Osteocyte (in vitro differentiated cells): ENCODE measurements at regions not wholly inside any gene's neighbourhood (a gene's known extent, or its start where the extent isn't known, plus 50 kb on each side); places are given as distances from the start of the nearest gene placed in this dataset.

ENCODE experiments used
- DNase-seq: peaks from one replicate; pipeline ENCODE4 v3.0.0; 2021; ENCODE audit warnings: mixed read lengths; ENCODE audit not compliant: unreplicated experiment; ENCODE audit errors: extremely low spot score
- H3K27ac Mint-ChIP-seq: one replicate; pipeline ENCODE4 v1.8.0; 2021; ENCODE audit warnings: mild to moderate bottlenecking, mixed read lengths; ENCODE audit not compliant: unreplicated experiment
- H3K27me3 Mint-ChIP-seq: one replicate; pipeline ENCODE4 v1.8.0; 2021; ENCODE audit warnings: mixed read lengths; ENCODE audit not compliant: unreplicated experiment
- H3K36me3 Mint-ChIP-seq: one replicate; pipeline ENCODE4 v1.8.0; 2021; ENCODE audit warnings: mixed read lengths; ENCODE audit not compliant: unreplicated experiment
- H3K4me1 Mint-ChIP-seq: one replicate; pipeline ENCODE4 v1.8.0; 2021; ENCODE audit warnings: mixed read lengths; ENCODE audit not compliant: unreplicated experiment
- H3K4me3 Mint-ChIP-seq: one replicate; pipeline ENCODE4 v1.8.0; 2021; ENCODE audit warnings: mild to moderate bottlenecking, moderate library complexity, mixed read lengths; ENCODE audit not compliant: unreplicated experiment
- H3K9me3 Mint-ChIP-seq: one replicate; pipeline ENCODE4 v1.8.0; 2021; ENCODE audit warnings: mixed read lengths; ENCODE audit not compliant: unreplicated experiment
- CTCF ChIP-seq: fragments of 200-600 bp; sonication (generic); IDR thresholded peaks from 2 replicates; pipeline ENCODE4 v1.5.0; 2021; ENCODE audit warnings: antibody characterized with exemption, mild to moderate bottlenecking, moderate library complexity

DNA sequence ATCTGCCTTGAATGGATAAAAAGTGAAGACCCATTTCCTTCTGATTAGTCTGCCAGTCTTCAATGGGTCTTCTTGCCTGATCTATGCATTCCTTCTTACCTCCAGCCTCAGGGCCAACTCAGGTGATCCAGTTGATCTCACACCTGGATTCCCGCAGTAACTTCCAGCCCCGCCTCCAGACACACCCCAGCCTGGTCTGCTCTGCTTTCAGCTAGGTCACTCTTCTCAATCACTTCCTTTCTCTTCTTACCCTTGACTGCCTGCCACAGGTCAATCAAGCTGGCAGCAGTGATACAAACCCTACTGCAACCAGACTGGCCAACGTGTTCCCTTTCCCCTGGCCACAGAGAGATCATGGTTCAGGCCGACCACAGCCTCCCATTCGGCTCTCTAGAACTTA lies 263.6 kb downstream of the ZNF516 start:
- Mint-ChIP-seq H3K27ac (no peak overlapping the region), H3K9me3 (peaks cover 5% of the 10 kb centered on the region)
- TF ChIP-seq CTCF = no peak

DNA sequence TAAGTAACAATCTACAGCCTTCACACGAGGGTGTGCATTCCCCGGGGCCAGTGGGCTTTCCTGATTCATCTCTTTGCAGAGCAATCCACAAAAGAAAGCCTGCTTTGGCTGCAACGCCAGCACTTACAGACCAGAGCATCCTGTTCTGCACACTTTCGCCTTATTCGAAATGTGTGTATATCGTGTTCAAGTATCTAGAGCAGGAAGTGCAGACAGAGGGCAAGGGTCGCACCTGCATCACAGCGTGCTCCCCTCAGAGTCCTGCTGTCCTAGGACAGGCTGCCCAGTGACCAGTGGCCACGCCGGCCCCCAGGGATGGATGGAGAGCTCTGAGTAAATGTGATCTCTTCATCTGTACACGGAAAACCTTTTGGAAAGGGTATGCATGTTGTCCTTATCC lies 264.3 kb downstream of the ZNF516 start:
- H3K27ac Mint-ChIP-seq = no peak overlapping the region
- TF ChIP-seq CTCF = no peak
- no peak for DNase-seq
- H3K36me3 Mint-ChIP-seq = no peaks in the 10 kb centered on the region
- H3K4me1 Mint-ChIP-seq = no peaks in the 10 kb centered on the region
- H3K4me3 Mint-ChIP-seq = no peak overlapping the region
- H3K9me3 Mint-ChIP-seq = peaks cover 3% of the 10 kb centered on the region
- no peaks in the 10 kb centered on the region for H3K27me3 Mint-ChIP-seq

More for the DNA sequence above, 263.6 kb downstream of the ZNF516 start:
- H3K27me3 Mint-ChIP-seq = no peaks in the 10 kb centered on the region
- H3K4me3 Mint-ChIP-seq = no peak overlapping the region
- no peaks in the 10 kb centered on the region for H3K4me1 Mint-ChIP-seq
- no peak for DNase-seq
- no peaks in the 10 kb centered on the region for H3K36me3 Mint-ChIP-seq

DNA sequence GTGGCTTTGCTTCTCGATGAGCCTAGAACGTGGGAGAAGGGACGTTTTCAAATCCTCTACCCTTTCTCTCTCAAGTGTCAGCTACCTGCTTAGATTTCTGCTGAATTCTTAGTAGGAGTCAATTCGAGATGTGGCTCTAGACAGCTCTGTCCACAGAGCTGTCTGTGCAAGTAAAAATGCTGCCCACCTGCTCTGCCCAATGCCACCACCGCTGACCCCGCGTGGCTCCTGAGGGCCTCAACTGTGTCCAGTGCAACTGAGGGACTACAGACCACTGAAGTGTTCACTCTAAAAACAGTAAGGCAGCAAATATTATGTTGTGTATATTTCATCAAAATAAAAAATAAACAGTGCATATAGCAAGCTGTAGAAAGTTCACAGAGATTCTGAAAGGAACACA lies 266.3 kb downstream of the ZNF516 start:
- no peaks in the 10 kb centered on the region for H3K4me1 Mint-ChIP-seq

GRCh38 chr18:76227759-76228158 lies 267.3 kb downstream of the ZNF516 start:
- no peak for DNase-seq
- H3K27me3 Mint-ChIP-seq = no peaks in the 10 kb centered on the region
- H3K4me1 Mint-ChIP-seq = no peaks in the 10 kb centered on the region
- no peaks in the 10 kb centered on the region for H3K36me3 Mint-ChIP-seq
- no peak overlapping the region for H3K27ac Mint-ChIP-seq
- no peak overlapping the region for H3K4me3 Mint-ChIP-seq
- TF ChIP-seq CTCF = no peak
- H3K9me3 Mint-ChIP-seq = no peaks in the 10 kb centered on the region

More for the DNA sequence above, 266.3 kb downstream of the ZNF516 start:
- H3K27me3 Mint-ChIP-seq = no peaks in the 10 kb centered on the region
- DNase-seq = no peak
- H3K4me3 Mint-ChIP-seq = no peak overlapping the region
- no peaks in the 10 kb centered on the region for H3K36me3 Mint-ChIP-seq
- TF ChIP-seq CTCF = no peak
- no peaks in the 10 kb centered on the region for H3K9me3 Mint-ChIP-seq
- no peak overlapping the region for H3K27ac Mint-ChIP-seq

DNA sequence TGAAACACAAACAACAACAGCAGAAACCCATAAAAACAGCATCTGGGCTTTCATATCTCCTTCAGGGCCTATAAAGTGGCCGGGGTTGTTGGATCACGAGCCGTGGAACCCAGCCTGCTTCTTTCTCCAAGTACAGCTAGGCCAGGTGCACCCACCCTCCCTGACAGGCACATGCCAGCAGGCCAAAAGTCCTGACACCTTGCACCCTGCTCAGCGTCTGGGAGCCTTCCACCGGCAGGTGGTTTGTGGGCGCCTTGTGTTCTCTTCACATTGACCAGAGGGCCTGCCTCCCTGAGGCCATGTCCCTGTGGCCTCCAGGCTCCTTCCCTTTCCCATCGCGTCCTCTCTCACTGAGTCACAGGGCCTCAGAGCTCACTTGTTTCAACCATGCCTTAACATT lies 271.6 kb downstream of the ZNF516 start:
- Mint-ChIP-seq H3K36me3 (no peaks in the 10 kb centered on the region), H3K4me1 (no peaks in the 10 kb centered on the region), H3K4me3 (no peak overlapping the region), H3K27ac (no peak overlapping the region), H3K27me3 (no peaks in the 10 kb centered on the region), H3K9me3 (no peaks in the 10 kb centered on the region)
- TF ChIP-seq CTCF = no peak
- DNase-seq = no peak
